ENCODE measurements at regions not wholly inside any gene's neighbourhood (a gene's known extent, or its start where the extent isn't known, plus 50 kb on each side); places are given as distances from the start of the nearest gene placed in this dataset.
"Not testable (repeated sequence)": the region's sequence is repeated elsewhere in the genome, so short reads cannot be mapped to it uniquely, and the experiment has no call there.

DNA sequence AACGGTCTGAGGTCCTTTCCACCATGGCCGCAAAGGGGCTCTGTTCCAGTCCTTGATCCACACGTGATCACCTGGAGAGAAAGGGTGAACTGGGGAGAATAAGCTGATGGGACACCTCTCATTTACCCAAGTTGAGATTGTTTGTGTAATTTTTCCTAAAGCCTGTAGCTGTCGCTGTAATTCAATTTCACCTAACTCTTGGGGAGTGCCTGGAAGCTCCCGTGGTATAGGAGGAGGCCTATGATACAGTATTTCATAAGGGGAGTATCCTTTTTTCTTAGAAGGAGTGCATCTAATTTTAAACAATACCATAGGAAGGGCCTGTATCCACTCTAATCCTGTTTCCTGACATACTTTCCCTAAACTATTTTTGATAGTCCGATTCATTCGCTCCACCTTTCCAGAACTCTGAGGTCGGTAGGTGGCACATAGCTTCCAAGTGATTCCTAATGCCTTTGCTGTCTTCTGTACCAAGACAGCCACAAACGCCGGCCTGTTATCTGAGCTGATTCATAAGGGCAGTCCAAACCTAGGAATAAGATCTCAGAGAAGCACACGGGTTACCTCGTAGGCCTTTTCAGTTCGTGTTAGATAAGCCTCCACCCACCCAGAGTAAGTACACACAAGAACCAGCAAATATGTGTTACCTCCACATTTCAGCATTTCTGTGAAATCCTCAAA lies 78.9 kb upstream of the VEPH1 start:
- DNase-seq (ENCODE audit: low spot score), result not testable (repeated sequence)

DNA sequence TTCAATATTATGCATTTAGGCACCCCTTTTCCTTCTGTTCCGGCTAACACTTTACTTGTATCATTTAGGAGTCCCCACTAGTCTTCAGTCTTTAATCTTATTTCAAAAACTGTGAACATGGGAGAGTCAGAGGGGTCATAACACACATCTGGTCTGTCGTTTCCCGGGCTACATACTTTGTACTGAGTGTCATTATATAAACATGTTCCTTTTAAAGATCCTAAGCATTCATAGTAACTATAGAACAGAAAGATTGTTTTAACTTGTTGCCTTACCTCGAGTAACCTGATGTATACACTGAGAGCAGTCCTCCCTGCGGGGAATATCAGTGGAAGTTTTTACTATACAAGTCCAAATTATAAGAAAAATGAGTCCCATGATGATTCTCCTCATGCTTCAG lies 78.2 kb upstream of the VEPH1 start:
- no peak for DNase-seq (ENCODE audit: low spot score)

- no peak for DNase-seq (ENCODE audit: low spot score)
These were observed 75.0 kb upstream of the VEPH1 start for GRCh38 chr3:157578181-157578580.

GRCh38 chr3:157574531-157574930 lies 71.3 kb upstream of the VEPH1 start:
- no peak for DNase-seq (ENCODE audit: low spot score)

- no peak for DNase-seq (ENCODE audit: low spot score)
These were observed 70.7 kb upstream of the VEPH1 start for GRCh38 chr3:157573780-157574378.

DNA sequence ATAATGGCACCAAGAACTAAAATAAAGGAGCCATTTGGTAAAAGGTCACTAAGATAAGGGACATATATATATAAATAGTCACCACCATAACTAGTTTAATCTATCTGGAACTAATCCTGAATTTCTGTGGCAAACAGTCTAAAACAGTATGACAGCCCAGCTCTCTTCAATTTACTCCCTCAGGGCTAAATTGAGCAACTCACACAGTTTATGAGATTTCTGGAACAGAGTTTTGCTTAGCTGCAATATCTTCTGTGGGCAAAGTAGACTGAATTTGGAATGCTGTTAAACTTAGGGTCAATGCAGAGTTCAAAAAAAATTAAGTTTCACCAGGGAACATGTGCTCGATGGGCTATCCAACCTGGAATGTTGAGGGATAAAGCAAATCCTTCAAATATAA lies 70.1 kb upstream of the VEPH1 start:
- DNase-seq (ENCODE audit: low spot score), result peak; percentile 32

GRCh38 chr3:157572559-157573270 lies 69.5 kb upstream of the VEPH1 start:
- DNase-seq (ENCODE audit: low spot score), result peak; percentile 68

- DNase-seq (ENCODE audit: low spot score), result no peak
These were observed 63.4 kb upstream of the VEPH1 start for GRCh38 chr3:157566596-157566995.

DNA sequence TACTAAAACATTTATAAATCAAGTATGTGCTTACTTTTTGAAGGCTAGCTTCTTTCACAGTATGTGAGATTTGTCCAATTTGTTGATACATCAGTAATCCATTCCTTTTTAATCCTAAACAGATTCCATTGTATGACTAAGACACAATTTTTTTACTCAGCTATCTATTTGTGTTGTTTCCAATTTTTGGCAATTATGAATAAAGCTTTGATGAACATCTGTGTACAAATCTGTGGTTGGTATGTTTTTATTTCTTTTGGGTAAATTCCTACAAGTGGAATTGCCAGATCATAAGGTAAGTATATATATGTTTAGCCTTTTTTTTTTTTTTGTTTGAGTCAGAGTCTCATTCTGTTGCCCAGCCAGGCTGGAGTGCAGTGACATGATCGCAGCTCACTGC lies 56.2 kb upstream of the VEPH1 start:
- no peak for DNase-seq (ENCODE audit: low spot score)
